ENCODE measurements at regions not wholly inside any gene's neighbourhood (a gene's known extent, or its start where the extent isn't known, plus 50 kb on each side); places are given as distances from the start of the nearest gene placed in this dataset.
A peak's percentile ranks its signal among the peaks of the same experiment; 100 is the strongest.

GRCh38 chr4:77308843-77309242 is 151.8 kb downstream of the CCNG2 start:
- Mint-ChIP-seq H3K27ac (ENCODE audit: unreplicated experiment) (no peak overlapping the region), H3K36me3 (ENCODE audit: insufficient read depth, unreplicated experiment) (no peaks in the 10 kb centered on the region), H3K9me3 (ENCODE audit: unreplicated experiment) (no peaks in the 10 kb centered on the region), H3K27me3 (ENCODE audit: insufficient read depth, unreplicated experiment) (no peaks in the 10 kb centered on the region), H3K4me3 (ENCODE audit: unreplicated experiment) (no peak overlapping the region), H3K4me1 (ENCODE audit: low read depth, unreplicated experiment) (no peaks in the 10 kb centered on the region)
- Histone ChIP-seq H3K4me1 (no peaks in the 10 kb centered on the region), H3K36me3 (ENCODE audit: control insufficient read depth, insufficient read depth, low read length) (no peaks in the 10 kb centered on the region), H3K27me3 (replicated peaks; ENCODE audit: control insufficient read depth, insufficient read depth, low read length) (no peaks in the 10 kb centered on the region), H3K4me3 (ENCODE audit: low read depth, low read length) (no peak overlapping the region), H3K9me3 (no peaks in the 10 kb centered on the region)
- DNase-seq: peak in 1 of 2 experiments; percentile 11
- TF ChIP-seq CTCF (IDR thresholded peaks at IDR 0.05; ENCODE audit: insufficient read depth in 1 of 2, low read depth in 1 of 2, low read length in 1 of 2, severe bottlenecking in 1 of 2, unreplicated experiment in 1 of 2): peak in 1 of 2 experiments; percentile 45
- POLR2A ChIA-PET: no interaction called here
- intact Hi-C loops (cut with micrococcal nuclease; ENCODE audit: unreplicated experiment): loop anchor here (1.0 to 5.0 kb wide), 4 partner anchors 47 to 214 kb away; no protein-coding TSS in a partner anchor
- CTCF ChIA-PET: interaction anchor here (0.6 to 0.8 kb wide), 3 partner anchors 69 to 238 kb away, joined by 5 to 14 read pairs (median 5); no protein-coding TSS in a partner anchor
- BruUV-seq (replicated peaks): no TSS peak

GRCh38 chr4:77309496-77309895 is 152.5 kb downstream of the CCNG2 start:
- no peaks in the 10 kb centered on the region for H3K27me3 Mint-ChIP-seq (ENCODE audit: insufficient read depth, unreplicated experiment)
- Histone ChIP-seq H3K4me1 (no peaks in the 10 kb centered on the region), H3K36me3 (ENCODE audit: control insufficient read depth, insufficient read depth, low read length) (no peaks in the 10 kb centered on the region), H3K4me3 (ENCODE audit: low read depth, low read length) (no peak overlapping the region), H3K27me3 (replicated peaks; ENCODE audit: control insufficient read depth, insufficient read depth, low read length) (no peaks in the 10 kb centered on the region), H3K9me3 (no peaks in the 10 kb centered on the region)
- DNase-seq: no peak
- intact Hi-C loops (cut with micrococcal nuclease; ENCODE audit: unreplicated experiment): loop anchor here (1.0 to 5.0 kb wide), 4 partner anchors 47 to 214 kb away; no protein-coding TSS in a partner anchor
- no peaks in the 10 kb centered on the region for H3K9me3 Mint-ChIP-seq (ENCODE audit: unreplicated experiment)
- ChIA-PET CTCF (interaction anchor here (0.5 kb wide), 1 partner anchor 15 kb away, joined by 3 read pairs; no protein-coding TSS in a partner anchor), POLR2A (no interaction called here)
- H3K4me1 Mint-ChIP-seq (ENCODE audit: low read depth, unreplicated experiment): no peaks in the 10 kb centered on the region
- no peaks in the 10 kb centered on the region for H3K36me3 Mint-ChIP-seq (ENCODE audit: insufficient read depth, unreplicated experiment)
- BruUV-seq (replicated peaks): no TSS peak
- H3K27ac Mint-ChIP-seq (ENCODE audit: unreplicated experiment): no peak overlapping the region
- no peak overlapping the region for H3K4me3 Mint-ChIP-seq (ENCODE audit: unreplicated experiment)
- TF ChIP-seq CTCF (IDR thresholded peaks at IDR 0.05; ENCODE audit: insufficient read depth in 1 of 2, low read depth in 1 of 2, low read length in 1 of 2, severe bottlenecking in 1 of 2, unreplicated experiment in 1 of 2): no peak

GRCh38 chr4:77310931-77311330 is 153.9 kb downstream of the CCNG2 start:
- H3K4me1 ChIP-seq: no peaks in the 10 kb centered on the region
- intact Hi-C loops (cut with micrococcal nuclease; ENCODE audit: unreplicated experiment): no loop called here
- no peak for TF ChIP-seq CTCF (IDR thresholded peaks at IDR 0.05; ENCODE audit: insufficient read depth in 1 of 2, low read depth in 1 of 2, low read length in 1 of 2, severe bottlenecking in 1 of 2, unreplicated experiment in 1 of 2)

More at GRCh38 chr4:77310931-77311330, 153.9 kb downstream of the CCNG2 start:
- no TSS peak for BruUV-seq (replicated peaks)
- Histone ChIP-seq H3K27me3 (replicated peaks; ENCODE audit: control insufficient read depth, insufficient read depth, low read length) (no peaks in the 10 kb centered on the region), H3K9me3 (no peaks in the 10 kb centered on the region), H3K36me3 (ENCODE audit: control insufficient read depth, insufficient read depth, low read length) (no peaks in the 10 kb centered on the region), H3K4me3 (ENCODE audit: low read depth, low read length) (no peak overlapping the region)
- H3K9me3 Mint-ChIP-seq (ENCODE audit: unreplicated experiment): no peaks in the 10 kb centered on the region
- POLR2A ChIA-PET: no interaction called here
- CTCF ChIA-PET: interaction anchor here (0.6 kb wide), 1 partner anchor 1831 kb away, joined by 3 read pairs; no protein-coding TSS in a partner anchor
- no peaks in the 10 kb centered on the region for H3K4me1 Mint-ChIP-seq (ENCODE audit: low read depth, unreplicated experiment)
- no peak overlapping the region for H3K27ac Mint-ChIP-seq (ENCODE audit: unreplicated experiment)
- H3K36me3 Mint-ChIP-seq (ENCODE audit: insufficient read depth, unreplicated experiment): no peaks in the 10 kb centered on the region
- DNase-seq: no peak
- no peak overlapping the region for H3K4me3 Mint-ChIP-seq (ENCODE audit: unreplicated experiment)
- H3K27me3 Mint-ChIP-seq (ENCODE audit: insufficient read depth, unreplicated experiment): no peaks in the 10 kb centered on the region
